H1 (cell line): ENCODE measurements at regions not wholly inside any gene's neighbourhood (a gene's known extent, or its start where the extent isn't known, plus 50 kb on each side); places are given as distances from the start of the nearest gene placed in this dataset.

Source experiments
- CHD7 ChIP-seq: fragments of 300-600 bp; sonication (generic); IDR thresholded peaks from 2 replicates; pipeline ENCODE4 v1.7.1; 2012; ENCODE audit warnings: low read length, moderate library complexity, mild to moderate bottlenecking, inconsistent platforms; ENCODE audit not compliant: insufficient replicate concordance
- TAF1 ChIP-seq: IDR thresholded peaks from 2 replicates; pipeline ENCODE4 v1.6.1; 2011; ENCODE audit warnings: mild to moderate bottlenecking, low read depth, low read length
- TCF12 ChIP-seq: IDR thresholded peaks from 2 replicates; pipeline ENCODE4 v1.6.1; 2011; ENCODE audit warnings: low read depth, mild to moderate bottlenecking, low read length
- TF ChIP-seq, protein P1 (sequence below): IDR thresholded peaks from 2 replicates; pipeline ENCODE4 v1.6.1; 2011; ENCODE audit warnings: low read length, improper control_type of control experiment

DNA sequence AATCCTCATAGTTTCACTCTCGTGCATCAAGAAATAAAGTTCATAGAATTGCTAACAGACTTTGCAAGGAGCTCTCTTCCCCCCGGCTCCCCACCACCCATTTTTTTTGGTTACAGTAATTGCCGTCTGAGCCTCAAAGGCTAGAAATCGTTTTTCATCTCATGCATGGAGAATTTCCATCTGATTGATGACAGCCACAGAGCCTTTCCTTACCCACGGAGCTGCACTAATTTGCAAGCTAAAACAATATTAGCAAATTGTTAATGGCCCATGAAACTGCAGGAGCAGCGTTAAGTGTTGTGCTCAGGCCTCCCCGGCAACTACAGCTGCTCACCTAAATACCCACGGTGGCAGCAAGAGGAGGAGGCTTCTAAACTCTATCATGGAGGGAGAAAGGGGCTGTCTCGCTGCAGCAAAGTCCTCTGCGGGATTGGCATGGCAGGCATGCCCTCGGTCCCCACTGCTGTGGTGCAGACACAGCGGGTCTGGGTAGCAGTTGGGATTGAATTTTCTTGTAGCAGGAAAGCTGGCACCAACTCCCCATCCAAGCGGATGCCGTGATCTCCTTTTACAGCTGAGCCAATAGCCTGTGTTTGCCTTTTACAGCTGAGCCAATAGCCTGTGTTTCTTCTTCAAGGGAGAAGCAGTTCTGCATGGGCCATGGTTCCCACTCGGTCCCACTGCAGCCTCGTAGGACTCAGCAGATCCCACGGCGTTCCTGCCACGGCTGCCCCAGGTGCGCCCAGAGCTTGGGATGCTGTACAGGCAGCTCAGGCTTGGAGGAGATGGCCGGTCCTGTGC lies 412.3 kb downstream of the BRD1 start (continued):
- TF ChIP-seq, protein P1, sequence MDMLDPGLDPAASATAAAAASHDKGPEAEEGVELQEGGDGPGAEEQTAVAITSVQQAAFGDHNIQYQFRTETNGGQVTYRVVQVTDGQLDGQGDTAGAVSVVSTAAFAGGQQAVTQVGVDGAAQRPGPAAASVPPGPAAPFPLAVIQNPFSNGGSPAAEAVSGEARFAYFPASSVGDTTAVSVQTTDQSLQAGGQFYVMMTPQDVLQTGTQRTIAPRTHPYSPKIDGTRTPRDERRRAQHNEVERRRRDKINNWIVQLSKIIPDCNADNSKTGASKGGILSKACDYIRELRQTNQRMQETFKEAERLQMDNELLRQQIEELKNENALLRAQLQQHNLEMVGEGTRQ: no peak
- no peak for TF ChIP-seq TCF12
- no peak for TF ChIP-seq CHD7
- no peak for TF ChIP-seq TAF1
